ENCODE measurements at regions not wholly inside any gene's neighbourhood (a gene's known extent, or its start where the extent isn't known, plus 50 kb on each side); places are given as distances from the start of the nearest gene placed in this dataset.

DNA sequence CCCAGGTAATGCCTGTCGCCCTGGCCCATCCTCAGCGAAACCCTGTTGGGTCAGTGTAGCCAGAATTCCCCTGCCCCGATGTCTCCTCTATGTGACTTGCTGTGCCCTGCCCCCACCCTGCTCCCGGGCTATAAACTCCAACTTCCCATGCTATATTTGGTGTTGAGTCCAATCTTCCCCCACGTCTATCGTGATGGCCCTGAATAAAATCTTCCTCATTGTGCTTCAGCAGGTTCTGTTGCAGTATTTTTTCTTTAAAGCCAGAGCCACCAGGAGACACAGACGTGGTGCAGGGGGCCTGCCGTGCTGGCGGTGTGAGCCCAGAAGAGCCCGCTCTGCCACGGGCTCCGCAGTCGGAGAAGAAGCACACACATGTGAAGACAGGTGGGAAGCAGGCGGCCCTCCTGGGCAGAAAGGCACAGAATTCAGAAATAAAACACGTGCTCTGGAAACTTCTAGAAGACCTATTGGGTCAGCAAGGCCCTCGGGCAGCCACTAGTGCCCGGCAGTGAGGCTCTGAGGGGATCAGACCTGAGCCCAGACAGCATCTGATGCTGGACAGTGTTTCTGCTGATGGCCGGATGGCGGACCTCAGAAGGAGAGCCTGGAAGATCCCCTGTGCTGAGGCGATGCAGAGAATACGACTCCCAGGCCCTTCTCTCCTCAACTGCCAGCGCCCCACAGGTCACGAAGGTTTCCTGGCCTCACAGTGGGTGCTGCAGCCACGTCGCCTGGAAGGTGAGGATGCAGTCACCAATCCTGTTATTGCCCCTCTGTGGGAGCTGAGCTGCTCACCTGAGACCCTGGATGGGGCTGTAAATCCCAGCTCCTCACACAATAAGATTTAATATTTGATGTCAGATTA lies 501.9 kb downstream of the BRD1 start:
- DNase-seq (ENCODE audit: low spot score) = no peak

DNA sequence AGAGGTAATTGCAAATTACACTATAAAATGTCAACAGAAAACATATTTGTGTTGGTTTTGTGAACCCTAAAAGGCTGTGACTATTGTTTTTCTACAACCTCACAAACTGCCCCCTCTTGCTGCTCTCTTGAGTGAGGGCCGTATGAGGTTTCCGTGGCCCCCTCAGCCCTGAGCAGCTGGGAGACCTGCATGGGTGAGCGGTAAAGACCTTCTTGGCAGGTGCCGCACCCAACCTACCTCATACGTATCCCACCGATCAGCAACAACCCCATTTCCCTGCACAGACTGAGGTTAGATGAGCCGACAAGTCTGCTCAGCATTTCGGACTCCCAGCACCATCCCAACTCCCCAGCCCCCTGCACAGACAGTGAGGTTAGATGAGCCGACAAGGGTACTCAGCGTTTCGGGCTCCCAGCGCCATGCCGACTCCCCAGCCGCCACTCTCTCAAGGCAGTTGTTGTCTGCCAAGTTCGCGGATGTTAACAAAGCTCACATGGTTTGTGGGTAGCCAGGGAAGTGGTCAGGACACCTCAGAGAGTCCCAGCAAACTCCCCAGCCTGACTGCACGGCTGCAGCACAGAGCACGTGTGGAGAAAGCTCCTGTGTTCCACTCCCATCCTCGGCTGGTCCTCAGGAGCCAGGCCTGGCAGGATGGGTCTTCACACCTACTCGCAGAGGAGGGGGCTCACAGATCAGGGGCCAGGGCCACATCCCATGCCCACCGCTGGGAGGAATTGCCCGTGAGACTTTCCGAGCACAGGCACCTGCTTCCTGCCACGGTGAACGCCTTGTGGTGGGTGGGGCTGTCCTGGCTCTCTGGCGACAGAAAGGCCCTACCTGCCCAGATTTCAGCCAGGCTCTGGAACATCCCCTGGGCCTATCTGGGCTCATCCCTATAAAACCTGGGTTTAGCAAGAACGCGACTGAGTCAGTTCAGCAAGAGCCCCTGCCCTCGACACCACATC lies 502.9 kb downstream of the BRD1 start:
- no peak for DNase-seq (ENCODE audit: low spot score)

DNA sequence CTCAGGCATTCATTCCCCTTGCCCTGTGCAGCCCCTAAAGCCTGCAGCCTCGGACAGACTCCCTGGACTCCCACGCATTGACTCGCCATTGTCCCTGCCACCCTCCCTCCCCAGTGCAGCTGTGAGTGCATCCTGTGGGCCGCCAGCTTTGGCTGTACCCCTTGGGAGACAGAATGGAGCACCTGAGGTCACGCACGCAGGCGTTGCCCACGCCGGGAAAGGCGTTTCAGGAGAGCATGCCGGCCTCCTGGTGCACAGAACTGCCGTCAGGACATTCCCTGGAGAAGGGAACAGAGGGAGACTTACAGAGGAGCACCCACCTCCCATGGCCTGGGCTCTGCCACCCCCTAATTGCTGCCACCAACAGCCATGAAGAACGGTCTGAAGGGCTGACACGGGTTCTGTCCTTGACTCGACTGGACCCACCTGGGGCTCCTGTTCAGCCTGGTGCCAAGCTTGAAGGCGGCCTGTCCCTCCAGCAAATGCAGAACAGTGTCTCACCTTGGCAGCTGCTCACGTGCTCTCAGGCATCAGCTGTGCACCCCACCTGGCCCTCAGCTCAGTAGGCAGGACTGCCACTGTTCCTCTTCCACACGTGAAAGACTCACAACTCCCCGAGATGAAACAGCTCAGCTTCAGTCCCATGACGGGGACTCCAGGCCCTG lies 503.8 kb downstream of the BRD1 start:
- DNase-seq (ENCODE audit: low spot score) = no peak

DNA sequence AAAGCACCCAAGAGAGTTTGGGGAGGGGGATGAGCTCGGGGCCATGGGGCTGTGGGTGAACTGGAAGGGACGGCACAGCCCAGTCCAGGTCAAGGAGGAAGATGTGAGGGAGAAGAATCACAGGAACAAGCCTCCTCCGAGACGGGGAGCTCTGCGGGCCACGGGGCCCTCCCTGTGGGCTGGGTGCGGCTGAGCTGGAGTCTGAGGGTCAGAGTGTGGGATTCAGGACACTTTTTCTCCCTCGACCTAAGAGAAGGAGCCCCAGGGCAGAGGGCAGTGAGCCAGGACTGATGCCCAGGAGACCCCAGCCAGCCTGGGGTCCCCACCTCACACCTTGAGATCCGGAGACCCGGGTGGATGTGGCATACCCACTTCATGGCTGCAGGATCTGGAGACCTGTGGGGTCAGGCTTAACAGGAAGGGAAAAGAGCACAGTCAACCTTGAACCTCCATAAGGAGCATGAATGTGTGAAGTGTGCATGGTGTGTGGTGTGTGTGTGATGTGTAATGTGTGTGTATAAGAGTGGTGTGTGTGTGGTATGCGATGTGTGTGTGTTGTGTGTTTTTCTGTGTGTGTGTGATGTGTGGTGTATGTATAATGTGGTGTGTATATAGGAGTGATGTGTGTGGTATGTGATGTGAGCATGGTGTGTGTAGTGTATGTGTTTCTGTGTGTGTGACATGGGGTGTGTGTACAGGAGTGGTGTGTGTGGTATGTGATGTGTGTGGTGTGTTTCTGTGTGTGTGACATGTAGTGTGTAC lies 504.6 kb downstream of the BRD1 start:
- no peak for DNase-seq (ENCODE audit: low spot score)

DNA sequence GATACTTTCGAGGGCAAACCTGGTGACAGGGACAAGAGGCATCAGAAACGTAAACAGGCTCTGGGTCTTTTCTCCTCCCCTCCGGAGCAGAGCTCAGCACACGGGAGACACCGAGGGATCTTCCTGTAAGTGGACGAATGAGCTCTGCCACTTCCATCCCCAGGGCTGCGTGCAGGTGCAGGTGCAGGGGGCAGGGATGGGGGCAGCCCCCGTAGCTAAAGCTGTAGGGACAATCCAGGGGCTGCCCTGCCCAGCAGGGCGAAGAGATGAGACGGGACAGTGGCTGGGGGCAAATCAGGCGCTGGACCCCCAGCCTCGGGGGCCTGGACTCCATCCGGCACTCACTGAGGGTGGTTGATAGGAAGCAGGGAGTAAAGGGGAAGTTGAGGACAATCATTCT lies 505.4 kb downstream of the BRD1 start:
- no peak for DNase-seq (ENCODE audit: low spot score)

DNA sequence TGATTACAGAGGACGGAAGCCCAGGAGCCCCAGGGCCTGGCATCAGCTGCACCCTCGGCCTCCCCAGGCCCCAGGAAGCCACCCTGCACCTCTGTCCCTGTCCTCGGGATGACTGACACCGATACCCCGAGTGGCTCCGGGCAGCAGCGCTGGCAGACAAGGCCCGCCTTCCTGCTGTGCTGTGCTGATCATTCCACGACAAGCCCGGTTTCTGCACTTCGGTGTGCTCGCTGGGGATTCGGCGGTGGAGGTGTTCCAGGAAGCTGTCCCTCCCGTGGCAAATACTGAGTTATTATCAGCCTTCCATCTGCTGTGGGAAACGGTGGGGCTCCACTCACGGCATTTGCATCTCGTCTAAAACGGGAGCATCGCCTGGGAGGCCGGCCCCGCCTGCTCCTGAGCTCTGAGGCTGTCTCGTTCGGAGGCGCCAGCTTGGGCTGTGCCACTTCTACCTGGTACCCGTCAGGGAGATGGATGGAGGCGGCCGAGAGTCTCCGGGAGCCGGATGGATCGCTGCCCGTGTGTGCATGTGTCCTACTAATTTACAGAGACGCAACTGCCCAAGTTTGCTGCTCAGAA lies 506.1 kb downstream of the BRD1 start:
- no peak for DNase-seq (ENCODE audit: low spot score)

DNA sequence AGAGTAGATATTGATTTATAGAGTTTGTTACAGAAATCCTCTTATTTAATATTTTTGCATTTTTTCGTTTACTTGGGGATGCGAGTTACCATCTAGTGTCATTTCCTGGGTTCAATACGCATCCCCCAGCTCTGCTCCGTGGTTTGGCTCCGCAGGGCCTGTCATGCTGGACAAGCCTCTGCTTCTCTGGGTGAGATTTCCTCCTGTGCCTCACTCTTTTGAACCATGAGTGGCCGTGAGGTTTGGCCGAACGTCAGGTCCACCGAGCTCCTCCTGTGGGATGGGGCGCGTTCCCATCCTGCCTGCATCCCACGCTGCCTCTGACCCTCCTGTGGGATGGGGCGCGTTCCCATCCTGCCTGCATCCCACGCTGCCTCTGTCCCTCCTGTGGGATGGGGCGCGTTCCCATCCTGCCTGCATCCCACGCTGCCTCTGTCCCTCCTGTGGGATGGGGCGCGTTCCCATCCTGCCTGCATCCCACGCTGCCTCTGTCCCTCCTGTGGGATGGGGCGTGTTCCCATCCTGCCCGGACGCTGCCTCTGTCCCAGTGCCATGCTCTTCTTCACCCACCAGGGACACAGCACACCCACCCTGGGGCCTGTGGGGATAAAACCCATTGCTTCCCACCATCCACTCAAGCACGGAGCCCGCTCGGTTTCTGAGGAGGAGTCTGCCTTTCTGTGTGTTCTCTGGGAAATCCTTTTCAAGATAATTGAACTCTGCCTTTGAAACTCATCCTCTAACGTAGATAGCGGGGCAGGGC lies 506.8 kb downstream of the BRD1 start:
- no peak for DNase-seq (ENCODE audit: low spot score)

DNA sequence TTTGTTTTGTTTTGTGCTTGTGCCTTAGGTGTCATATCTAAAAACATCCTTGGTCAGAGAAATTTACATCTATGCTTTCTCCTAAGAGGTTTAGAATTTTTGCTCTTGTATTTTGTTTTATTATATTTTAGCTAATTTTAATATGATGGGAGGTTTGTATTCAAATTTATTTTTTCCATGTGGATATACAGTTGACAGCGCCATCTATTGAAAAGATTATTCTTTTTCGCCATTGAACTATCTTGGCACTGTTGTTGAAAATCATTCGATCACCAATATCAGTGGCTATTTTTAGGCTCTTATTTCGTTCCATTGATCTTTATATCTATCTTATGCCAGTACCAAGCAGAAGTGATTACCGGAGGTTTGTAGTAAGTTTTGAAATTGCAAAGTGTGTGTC lies 510.3 kb downstream of the BRD1 start:
- no peak for DNase-seq (ENCODE audit: low spot score)

DNA sequence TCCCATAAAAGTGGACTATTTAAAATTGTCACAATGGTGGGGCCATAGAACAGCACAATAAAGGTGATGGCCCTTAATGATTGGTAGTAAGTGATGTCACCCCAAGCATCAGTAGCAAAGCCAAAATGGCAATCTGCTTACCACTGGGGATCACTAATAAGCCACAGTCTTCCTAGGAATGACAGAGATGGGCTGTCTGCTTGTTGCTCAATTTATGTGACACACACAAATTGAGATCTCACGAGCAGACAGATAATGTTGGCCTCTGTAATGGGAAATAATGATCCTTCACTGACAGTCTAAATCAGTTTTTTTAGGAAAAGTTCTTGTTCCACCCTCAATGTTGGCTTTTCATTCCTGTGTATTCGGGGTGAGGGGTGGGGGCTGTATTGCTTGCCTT lies 515.1 kb downstream of the BRD1 start:
- DNase-seq (ENCODE audit: low spot score) = no peak

DNA sequence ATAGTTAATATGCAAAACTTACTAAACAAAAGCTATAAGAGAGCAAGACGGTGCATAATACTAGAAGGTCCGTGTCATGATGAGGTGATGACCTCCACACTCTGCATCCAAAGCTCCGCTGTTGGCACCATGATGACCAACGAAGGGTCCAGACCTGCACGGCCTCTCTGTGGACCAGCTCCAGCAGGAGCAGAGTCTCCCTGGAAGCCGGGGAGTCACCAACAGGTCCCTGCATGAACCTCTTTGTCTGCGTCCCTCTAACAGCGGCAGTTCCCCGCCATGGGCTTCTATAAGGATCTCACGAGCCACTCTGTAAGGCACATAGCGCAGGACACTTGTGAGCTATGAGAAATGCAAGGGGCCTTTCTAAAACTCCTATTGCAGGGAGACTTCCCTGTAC lies 517.3 kb downstream of the BRD1 start:
- DNase-seq (ENCODE audit: low spot score) = no peak

DNA sequence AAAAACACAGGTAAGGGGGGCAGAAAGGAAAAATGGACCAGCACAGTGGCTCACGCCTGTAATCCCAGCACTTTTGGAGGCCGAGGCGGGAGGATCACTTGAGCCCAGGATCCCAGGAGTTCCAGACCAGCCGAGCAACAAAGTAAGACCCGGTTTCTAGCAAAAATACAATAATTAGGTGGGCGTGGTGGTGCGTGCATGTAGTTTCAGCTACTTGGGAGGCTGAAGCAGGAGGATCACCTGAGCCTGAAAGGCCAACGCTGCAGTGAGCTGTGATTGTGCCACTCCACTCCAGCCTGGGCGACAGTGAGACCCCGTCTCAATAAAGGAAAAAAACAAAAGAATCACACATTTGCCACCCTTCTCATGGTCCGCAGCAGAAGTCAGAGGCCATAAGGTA lies 519.4 kb downstream of the BRD1 start:
- DNase-seq (ENCODE audit: low spot score) = no peak

DNA sequence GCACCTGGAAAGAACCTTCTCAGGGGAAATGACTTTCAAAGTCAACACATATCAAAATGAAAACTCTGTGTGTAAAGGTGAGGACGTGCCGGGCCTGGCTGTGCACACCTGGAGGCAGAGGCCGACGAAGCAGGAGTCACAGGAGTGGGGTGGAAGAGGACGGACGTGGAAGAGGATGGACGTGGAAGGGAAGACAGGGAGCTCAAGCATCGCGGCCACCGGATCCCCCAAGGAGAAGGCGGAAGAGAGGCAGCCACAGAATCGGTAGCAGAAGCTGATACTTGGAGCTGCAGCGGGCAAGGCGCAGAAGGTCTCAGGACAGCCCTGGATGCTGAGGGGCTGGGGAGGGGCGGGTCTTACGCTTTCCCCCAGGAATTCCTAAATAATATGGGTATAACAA lies 519.8 kb downstream of the BRD1 start:
- DNase-seq (ENCODE audit: low spot score) = no peak

DNA sequence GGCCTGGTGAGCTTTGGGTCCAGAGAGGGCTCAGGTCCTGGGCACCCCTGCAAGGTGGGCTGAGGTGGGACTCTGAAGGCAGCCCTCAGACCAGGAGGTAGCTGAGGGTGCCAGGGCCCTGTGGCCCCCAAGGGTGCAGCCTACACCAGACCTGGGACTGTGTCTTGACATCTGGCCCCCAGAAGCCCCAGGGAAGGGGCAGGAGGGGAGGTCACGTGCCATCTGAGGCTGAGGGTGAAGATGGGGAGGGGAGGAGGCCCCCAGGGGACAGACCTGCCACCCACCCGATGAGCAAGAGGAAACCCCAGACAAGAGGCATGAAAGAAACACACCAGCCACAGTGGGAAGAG lies 520.2 kb downstream of the BRD1 start:
- no peak for DNase-seq (ENCODE audit: low spot score)

DNA sequence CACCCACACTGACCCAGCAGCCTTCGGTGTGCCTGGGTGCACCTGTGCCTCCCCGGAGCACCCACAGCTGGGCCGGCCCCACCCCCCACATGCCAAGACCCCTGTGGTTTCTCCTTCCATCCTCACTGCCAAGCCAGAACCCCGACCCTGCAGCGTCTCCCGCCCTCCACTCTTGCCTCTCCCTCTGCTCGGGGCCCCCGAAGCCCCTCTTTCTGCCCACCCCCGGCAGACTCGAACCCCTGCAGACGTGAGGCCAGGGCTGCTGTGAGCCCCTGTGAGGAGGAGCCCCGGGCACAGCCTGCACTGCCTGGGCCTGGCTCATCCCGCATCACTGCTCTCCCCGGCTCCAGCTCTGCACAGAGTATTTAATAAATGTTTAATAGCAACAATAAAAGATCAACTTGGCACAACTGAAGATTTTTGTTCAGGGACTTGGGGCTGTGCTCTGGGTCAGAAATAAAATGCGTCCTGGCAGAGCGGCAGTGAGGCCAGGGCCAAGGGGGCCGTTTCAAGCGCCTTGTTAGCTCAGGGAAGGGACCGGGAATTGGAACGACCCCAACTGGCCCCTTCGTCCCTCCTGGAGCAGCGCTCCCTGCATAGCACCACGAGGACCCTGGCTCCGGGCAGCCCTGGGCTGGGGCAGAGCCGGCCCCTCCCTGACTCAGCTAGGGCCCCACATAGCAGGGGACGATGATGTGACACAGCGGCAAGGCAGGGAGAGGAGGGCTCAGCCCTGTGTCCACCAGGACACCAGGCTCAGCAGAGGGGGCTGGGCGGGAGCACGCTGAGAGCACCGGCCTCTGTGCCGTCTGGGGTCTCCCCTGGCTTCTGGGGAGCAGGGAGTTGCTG lies 520.8 kb downstream of the BRD1 start:
- no peak for DNase-seq (ENCODE audit: low spot score)

DNA sequence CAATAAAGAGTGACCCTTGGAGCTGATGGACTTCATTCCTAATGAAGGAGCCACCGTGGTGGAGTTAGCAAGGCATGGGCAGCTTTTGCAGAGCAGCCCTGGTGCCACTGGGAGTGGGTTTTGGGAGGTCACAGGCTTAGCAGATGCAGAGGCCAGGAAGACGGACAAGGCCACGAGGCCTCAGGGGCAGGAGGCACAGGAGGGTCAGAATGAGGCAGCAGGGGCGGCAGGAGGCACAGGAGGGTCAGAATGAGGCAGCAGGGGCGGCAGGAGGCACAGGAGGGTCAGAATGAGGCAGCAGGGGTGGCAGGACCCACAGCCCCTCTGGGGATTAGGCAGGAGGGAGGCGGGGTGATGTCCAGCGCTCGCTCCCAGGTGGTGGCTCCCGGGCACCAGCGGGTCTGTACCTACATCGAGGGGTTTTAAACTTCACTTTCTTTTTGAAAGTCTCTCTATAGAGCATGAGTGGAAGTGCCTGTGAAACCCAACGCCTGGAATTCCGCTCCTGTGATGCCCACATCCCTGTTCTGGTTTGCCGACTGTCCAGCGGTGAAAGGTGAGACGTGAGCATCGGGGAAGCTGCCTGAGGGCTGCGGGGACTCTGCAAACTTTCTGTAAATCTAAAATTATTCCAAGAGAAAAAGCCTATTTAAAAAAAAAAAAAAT lies 521.6 kb downstream of the BRD1 start:
- no peak for DNase-seq (ENCODE audit: low spot score)

DNA sequence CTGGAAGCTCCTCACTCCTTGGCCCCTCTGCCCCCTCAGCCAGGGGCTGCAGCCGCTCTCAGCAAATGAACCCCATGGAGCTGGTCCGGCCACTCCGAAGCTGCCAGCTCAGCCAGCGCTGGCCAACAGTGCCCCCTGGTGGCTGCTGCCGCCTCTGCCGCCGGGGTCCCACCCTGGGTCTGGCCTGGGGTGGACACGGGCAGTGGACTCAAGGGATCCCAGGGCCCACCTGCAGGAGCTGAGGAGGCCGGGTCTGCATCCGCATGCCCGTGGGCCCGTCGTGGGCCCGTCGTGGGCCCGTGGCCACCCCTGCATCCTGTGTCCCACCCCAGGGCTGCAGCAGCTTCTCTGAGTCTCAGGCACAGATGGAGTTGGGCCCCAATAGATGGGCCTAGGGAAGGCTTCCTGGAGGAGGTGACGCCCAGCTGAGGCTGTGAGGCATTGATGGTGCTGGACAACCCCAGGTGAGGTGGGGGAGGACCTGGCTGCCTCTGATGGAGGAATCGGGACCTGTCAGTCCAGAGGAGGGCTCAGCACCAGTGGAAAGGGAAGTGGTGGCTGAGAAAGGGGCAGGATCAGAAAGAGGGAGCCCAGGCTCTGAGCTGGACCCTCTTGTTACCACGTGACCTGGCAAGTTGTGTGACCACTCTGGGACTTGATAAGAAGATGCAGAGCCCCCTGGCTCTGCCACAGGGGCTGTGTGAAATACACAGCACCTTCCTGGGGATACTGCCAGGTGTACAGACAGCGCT lies 522.3 kb downstream of the BRD1 start:
- DNase-seq (ENCODE audit: low spot score) = peak; percentile 59

DNA sequence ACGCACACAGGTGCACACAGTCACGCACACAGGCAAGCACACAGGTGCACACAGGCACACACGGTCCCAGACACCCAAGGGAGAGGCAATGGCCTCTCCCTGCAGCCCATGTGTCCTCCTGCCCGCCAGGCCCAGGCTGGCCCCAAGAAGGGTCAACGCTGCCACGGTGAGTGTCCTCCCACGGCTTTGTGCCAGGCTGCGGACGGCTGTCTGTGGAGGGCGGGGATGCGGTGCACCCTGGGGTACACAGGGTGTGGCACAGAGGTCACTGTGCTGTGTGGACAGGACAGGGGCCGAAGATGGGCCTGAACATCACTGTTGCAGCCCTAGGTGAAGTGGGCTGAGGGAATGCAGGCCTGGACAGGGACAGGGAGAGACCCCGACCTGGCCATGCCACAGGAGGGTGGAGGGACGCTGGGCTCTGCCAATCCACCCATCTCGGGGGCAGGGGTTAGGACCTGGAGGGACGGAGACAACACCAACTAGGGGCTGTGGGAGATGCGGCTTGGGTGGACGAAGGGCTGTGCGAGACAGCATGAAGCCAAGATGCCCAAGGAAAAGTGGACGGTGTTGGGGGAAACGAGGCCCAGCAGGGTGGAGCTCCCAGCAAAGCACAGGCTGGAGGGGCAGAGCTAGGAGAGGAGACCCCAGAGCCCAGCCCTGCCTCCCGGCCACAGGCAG lies 523.8 kb downstream of the BRD1 start:
- no peak for DNase-seq (ENCODE audit: low spot score)
